ENCODE measurements at regions not wholly inside any gene's neighbourhood (a gene's known extent, or its start where the extent isn't known, plus 50 kb on each side); places are given as distances from the start of the nearest gene placed in this dataset.
A peak's percentile ranks its signal among the peaks of the same experiment; 100 is the strongest.

- TF ChIP-seq, protein P1, sequence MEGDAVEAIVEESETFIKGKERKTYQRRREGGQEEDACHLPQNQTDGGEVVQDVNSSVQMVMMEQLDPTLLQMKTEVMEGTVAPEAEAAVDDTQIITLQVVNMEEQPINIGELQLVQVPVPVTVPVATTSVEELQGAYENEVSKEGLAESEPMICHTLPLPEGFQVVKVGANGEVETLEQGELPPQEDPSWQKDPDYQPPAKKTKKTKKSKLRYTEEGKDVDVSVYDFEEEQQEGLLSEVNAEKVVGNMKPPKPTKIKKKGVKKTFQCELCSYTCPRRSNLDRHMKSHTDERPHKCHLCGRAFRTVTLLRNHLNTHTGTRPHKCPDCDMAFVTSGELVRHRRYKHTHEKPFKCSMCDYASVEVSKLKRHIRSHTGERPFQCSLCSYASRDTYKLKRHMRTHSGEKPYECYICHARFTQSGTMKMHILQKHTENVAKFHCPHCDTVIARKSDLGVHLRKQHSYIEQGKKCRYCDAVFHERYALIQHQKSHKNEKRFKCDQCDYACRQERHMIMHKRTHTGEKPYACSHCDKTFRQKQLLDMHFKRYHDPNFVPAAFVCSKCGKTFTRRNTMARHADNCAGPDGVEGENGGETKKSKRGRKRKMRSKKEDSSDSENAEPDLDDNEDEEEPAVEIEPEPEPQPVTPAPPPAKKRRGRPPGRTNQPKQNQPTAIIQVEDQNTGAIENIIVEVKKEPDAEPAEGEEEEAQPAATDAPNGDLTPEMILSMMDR (IDR thresholded peaks at IDR 0.05; ENCODE audit: unreplicated experiment in 3 of 3): no peak
- peaks cover 14% of the 10 kb centered on the region for H3K4me1 Mint-ChIP-seq
- no peaks in the 10 kb centered on the region for H3K27me3 Mint-ChIP-seq (ENCODE audit: low read depth)
- no peak overlapping the region for H3K27ac Mint-ChIP-seq
- H3K9me3 Mint-ChIP-seq: peaks cover 36% of the 10 kb centered on the region
- H3K36me3 Mint-ChIP-seq (ENCODE audit: low read depth): no peaks in the 10 kb centered on the region
- H3K4me3 Mint-ChIP-seq: no peak overlapping the region
These were observed 551.4 kb upstream of the SGCG start for GRCh38 chr13:22629374-22629773.

DNA sequence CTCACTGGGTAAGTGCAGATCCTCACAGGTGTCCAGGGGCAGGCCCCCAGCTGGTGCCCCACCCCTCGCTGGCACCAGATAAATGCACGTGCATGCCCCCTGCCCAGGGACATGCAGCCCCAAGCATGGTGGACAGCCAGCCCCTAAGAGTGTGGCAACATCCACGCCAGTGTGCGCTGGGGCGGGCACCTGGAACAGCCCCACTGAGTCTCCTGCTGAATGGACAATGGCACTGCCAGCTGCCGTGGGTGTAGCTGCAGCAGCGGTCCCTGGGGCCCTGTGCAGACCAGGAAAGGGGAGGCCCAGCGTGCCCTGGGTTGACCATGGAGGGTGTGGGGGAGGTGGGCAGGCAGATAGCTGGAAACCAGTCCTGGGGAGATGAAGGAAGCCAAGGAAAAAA lies 538.7 kb upstream of the SGCG start:
- Mint-ChIP-seq H3K36me3 (ENCODE audit: low read depth) (no peaks in the 10 kb centered on the region), H3K27ac (no peak overlapping the region), H3K27me3 (ENCODE audit: low read depth) (no peaks in the 10 kb centered on the region), H3K4me1 (peaks cover 25% of the 10 kb centered on the region), H3K9me3 (no peaks in the 10 kb centered on the region), H3K4me3 (no peak overlapping the region)
- TF ChIP-seq, protein P1 (IDR thresholded peaks at IDR 0.05; ENCODE audit: unreplicated experiment in 3 of 3): no peak

DNA sequence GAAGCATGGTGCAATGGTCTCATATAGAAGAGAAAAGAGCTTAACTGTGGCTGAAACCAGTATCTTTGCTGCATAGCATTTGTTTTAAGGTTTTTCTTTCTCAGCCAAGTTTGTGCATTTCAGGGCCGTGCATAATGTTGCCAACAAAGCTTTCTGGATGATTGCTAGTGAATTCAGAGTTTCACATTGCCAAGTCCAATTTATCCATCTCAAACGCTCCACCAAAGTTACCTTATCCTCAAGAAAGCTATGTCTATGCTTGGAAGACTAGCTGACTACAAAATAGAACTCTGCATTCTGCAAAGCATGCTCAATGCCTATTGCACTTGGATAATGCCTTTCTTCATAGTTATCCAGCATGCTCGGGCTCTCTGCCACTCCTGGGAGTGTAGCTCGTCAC lies 535.8 kb upstream of the SGCG start:
- no peaks in the 10 kb centered on the region for H3K27me3 Mint-ChIP-seq (ENCODE audit: low read depth)
- H3K4me3 Mint-ChIP-seq: no peak overlapping the region
- H3K9me3 Mint-ChIP-seq: no peaks in the 10 kb centered on the region
- H3K36me3 Mint-ChIP-seq (ENCODE audit: low read depth): no peaks in the 10 kb centered on the region
- H3K27ac Mint-ChIP-seq: peak overlapping the region in 2 of 3 experiments; percentile 62 to 65
- TF ChIP-seq, protein P1 (IDR thresholded peaks at IDR 0.05; ENCODE audit: unreplicated experiment in 3 of 3): no peak
- H3K4me1 Mint-ChIP-seq: peaks cover 40% of the 10 kb centered on the region

DNA sequence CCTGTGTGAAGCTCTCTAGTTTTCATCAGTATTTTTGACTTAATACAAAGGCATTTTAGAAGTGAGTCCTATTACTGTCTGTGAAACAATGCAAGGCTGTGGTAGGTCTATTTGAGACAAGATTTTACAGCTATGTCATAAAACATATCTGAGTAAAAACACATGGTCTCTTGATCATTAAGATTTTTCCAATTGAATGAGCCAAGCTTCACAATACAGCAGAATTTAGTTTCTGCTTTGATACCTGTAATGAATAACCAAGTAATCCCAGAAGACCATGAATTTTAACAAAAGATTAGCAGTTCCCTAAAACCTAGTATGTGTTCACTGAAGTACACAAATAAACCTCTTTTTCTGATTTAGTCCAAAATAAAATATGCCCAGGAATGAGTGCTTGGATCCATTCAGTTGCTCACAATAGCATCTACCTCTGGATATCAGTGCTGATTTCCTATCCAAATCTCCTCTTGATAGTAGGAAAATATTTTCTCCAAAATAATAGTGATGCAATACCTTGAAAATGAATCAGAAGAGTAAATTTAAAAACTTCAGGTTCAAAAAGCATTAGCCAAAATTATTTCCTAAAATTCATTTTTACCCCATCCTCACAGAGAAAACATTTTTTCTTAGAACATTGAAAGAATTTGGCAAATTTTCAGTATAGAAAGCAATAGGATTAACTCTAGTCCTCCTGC lies 533.5 kb upstream of the SGCG start:
- Mint-ChIP-seq H3K27me3 (ENCODE audit: low read depth) (peaks cover 3% of the 10 kb centered on the region), H3K9me3 (no peaks in the 10 kb centered on the region), H3K4me1 (peaks cover 41% of the 10 kb centered on the region), H3K36me3 (ENCODE audit: low read depth) (no peaks in the 10 kb centered on the region), H3K4me3 (no peak overlapping the region), H3K27ac (peak overlapping the region; percentile 60 to 76 (median 73))
- TF ChIP-seq, protein P1 (IDR thresholded peaks at IDR 0.05; ENCODE audit: unreplicated experiment in 3 of 3): no peak

DNA sequence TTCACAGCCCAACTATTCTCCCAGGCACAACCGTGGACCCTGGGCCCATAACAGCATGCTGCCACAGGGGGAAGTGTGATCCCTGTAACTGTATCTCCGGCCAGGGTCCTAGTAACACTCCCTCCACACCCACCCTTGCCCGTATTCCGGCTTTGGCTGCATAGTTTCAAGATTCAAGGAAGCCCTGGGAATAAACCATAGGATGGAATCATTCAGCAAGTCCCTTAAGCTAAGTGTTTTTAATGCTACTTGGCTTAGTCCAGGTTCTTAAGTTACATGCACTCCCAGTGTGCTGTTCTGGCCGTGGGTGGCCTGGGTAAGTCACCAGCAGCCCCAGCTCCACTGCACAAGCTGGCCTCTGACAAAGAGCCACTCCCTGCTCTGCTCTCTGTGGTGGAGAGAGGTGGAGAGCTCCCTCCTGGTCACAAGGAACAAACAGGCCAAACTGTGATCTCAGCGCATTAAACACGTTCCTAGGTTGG lies 532.4 kb upstream of the SGCG start:
- H3K9me3 Mint-ChIP-seq: no peaks in the 10 kb centered on the region
- TF ChIP-seq, protein P1 (IDR thresholded peaks at IDR 0.05; ENCODE audit: unreplicated experiment in 3 of 3): no peak
- H3K4me1 Mint-ChIP-seq: peaks cover 45% of the 10 kb centered on the region
- peak overlapping the region; percentile 60 to 76 (median 73) for H3K27ac Mint-ChIP-seq
- peaks cover 3% of the 10 kb centered on the region for H3K27me3 Mint-ChIP-seq (ENCODE audit: low read depth)
- H3K4me3 Mint-ChIP-seq: peak overlapping the region in 1 of 3 experiments; percentile 20
- H3K36me3 Mint-ChIP-seq (ENCODE audit: low read depth): no peaks in the 10 kb centered on the region

GRCh38 chr13:22652796-22653195 lies 528.0 kb upstream of the SGCG start:
- H3K27ac Mint-ChIP-seq: peak overlapping the region in 2 of 3 experiments; percentile 5 to 72
- H3K4me3 Mint-ChIP-seq: no peak overlapping the region
- peaks cover 3% of the 10 kb centered on the region for H3K27me3 Mint-ChIP-seq (ENCODE audit: low read depth)
- no peaks in the 10 kb centered on the region for H3K36me3 Mint-ChIP-seq (ENCODE audit: low read depth)
- no peaks in the 10 kb centered on the region for H3K9me3 Mint-ChIP-seq
- peaks cover 32% of the 10 kb centered on the region for H3K4me1 Mint-ChIP-seq
- TF ChIP-seq, protein P1 (IDR thresholded peaks at IDR 0.05; ENCODE audit: unreplicated experiment in 3 of 3): no peak

Data from nephron (organoid).